BJ (cell line): ENCODE measurements at regions not wholly inside any gene's neighbourhood (a gene's known extent, or its start where the extent isn't known, plus 50 kb on each side); places are given as distances from the start of the nearest gene placed in this dataset.

Experiments
- CTCF ChIA-PET: fragments of 350-600 bp; formaldehyde crosslinking; extraction: SDS; loops from one replicate; lab custom pipeline; 2021; ENCODE audit warnings: antibody characterized with exemption, inconsistent platforms; lab: Yijun Ruan, JAX
- POLR2A ChIA-PET: fragments of 300-600 bp; sonication (Branson Sonifier 250); formaldehyde crosslinking; extraction: SDS; loops from one replicate; lab custom pipeline; 2021; ENCODE audit warnings: antibody characterized with exemption; lab: Charles Lee
- DNase-seq: peaks from one replicate; pipeline ENCODE4 v3.0.0-alpha.2; 2011; ENCODE audit warnings: low read depth
- H3K27me3 ChIP-seq: 2 replicates; pipeline ENCODE4 v1.6.0; 2011; ENCODE audit warnings: low read length; ENCODE audit not compliant: control insufficient read depth, insufficient read depth
- H3K36me3 ChIP-seq: 2 replicates; pipeline ENCODE4 v1.5.1; 2011; ENCODE audit warnings: low read length; ENCODE audit not compliant: control insufficient read depth, insufficient read depth
- H3K4me3 ChIP-seq: 2 replicates; pipeline ENCODE4 v1.5.1; 2011; ENCODE audit warnings: low read depth, mild to moderate bottlenecking, control low read depth, low read length
- CTCF ChIP-seq: IDR thresholded peaks from 2 replicates; pipeline ENCODE4 v1.5.1; 2011; ENCODE audit warnings: low read depth, mild to moderate bottlenecking, control low read depth, inconsistent platforms, low read length, moderate library complexity; ENCODE audit not compliant: insufficient read depth

DNA sequence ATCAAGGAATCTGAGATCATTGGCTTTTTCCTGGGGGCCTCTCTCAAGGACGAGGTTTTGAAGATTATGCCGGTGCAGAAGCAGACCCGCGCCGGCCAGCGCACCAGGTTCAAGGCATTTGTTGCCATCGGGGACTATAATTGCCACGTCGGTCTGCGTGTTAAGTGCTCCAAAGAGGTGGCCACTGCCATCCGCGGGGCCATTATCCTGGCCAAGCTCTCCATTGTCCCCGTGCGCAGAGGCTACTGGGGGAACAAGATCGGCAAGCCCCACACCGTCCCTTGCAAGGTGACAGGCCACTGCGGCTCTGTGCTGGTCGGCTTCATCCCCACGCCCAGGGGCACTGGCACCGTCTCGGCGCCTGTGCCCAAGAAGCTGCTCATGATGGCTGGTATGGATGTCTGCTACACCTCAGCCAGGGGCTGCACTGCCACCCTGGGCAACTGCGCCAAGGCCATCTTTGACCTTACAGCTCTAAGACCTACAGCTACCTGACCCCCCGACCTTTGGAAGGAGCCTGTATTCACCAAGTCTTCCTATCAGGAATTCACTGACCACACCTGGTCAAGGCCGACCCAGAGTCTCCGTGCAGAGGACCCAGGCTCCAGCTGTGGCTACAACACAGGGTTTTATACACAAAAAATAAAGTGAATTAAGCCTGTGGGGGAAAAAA, 141.8 kb downstream of the SOCS6 start:
- CTCF ChIA-PET = interaction anchor here (1.0 to 1.5 kb wide), 5 partner anchors 9 to 261 kb away, joined by 3 to 4 read pairs (median 3); no protein-coding TSS in a partner anchor
- Histone ChIP-seq H3K27me3 (no peaks in the 10 kb centered on the region), H3K4me3 (no peak overlapping the region), H3K36me3 (no peaks in the 10 kb centered on the region)
- DNase-seq = no peak
- TF ChIP-seq CTCF = no peak
- POLR2A ChIA-PET = no interaction called here

DNA sequence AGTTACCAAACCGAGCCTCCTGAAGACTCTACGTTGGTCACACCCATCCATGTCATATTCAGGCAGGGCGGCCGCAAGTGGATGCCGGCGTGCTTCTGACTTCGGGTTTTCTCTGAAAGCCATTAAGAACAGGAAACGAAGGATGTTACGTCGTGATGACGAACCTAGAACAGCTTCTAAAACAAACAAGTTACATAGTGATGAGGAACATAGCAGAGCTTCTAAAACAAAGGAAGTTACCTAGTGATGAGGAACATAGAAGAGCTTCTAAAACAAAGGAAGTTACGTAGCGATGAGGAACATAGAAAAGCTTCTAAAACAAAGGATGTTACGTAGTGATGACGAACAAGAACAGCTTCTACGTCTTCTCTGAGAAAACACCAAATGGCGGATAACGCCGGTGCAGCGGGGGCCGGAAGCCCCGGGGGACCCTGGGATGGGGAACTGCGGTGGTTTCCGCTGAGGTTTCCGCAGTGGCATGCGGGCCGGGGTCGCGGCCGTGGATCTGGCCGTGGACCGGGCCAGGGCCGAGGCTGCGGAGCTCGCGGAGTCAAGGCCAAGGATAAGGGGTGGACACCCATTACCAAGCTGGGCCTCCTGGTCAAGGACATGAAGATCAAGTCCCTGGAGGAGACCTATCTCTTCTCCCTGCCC, 141.1 kb downstream of the SOCS6 start:
- Histone ChIP-seq H3K27me3 (no peaks in the 10 kb centered on the region), H3K4me3 (no peak overlapping the region), H3K36me3 (no peaks in the 10 kb centered on the region)
- DNase-seq = no peak
- no peak for TF ChIP-seq CTCF
- POLR2A ChIA-PET = no interaction called here
- CTCF ChIA-PET = interaction anchor here (1.0 to 1.5 kb wide), 5 partner anchors 8 to 260 kb away, joined by 3 to 4 read pairs (median 3); no protein-coding TSS in a partner anchor

DNA sequence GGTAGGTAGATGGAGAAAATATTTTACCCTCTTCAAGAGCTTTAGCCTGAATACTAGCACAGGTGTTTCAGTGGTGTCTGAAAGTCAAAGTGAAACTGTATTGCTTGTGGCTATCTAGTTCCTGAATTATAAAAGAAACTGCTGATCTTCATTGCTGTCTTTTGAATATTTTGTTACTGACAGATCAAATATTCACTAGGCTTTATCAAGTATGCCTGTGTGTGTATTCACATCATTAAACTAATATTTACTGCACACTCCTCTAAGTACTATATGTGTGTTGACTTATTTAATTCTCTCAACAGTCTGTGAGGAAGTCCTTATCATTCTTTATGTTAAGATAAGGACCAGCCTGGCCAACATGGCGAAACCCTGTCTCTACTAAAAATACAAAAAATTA, 139.6 kb downstream of the SOCS6 start:
- Histone ChIP-seq H3K4me3 (no peak overlapping the region), H3K36me3 (no peaks in the 10 kb centered on the region), H3K27me3 (no peaks in the 10 kb centered on the region)
- CTCF ChIA-PET = no interaction called here
- POLR2A ChIA-PET = no interaction called here
- no peak for DNase-seq
- no peak for TF ChIP-seq CTCF

DNA sequence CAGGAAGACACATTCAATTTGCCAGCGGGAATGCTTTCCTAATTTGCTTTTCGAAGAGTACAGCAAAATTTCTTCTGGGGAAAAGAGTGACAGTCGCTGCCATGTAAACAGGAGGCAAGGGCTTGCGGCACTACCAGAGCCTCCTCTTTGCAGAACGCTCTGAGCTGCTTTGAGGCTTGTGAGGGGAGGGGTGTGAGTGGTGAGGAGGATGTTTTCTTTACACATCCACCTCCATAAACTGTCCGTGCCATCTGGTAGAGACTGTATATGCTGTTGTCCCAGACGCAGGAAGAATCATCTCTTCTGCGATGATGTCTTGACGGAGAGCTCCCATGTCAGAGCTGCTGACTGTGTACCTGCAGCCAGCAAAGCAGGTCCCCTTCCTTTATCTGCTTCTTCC, 138.0 kb downstream of the SOCS6 start:
- Histone ChIP-seq H3K36me3 (no peaks in the 10 kb centered on the region), H3K4me3 (no peak overlapping the region), H3K27me3 (no peaks in the 10 kb centered on the region)
- POLR2A ChIA-PET = no interaction called here
- TF ChIP-seq CTCF = no peak
- DNase-seq = no peak
- CTCF ChIA-PET = interaction anchor here (1.2 kb wide), 1 partner anchor 232 kb away, joined by 4 read pairs; no protein-coding TSS in a partner anchor

DNA sequence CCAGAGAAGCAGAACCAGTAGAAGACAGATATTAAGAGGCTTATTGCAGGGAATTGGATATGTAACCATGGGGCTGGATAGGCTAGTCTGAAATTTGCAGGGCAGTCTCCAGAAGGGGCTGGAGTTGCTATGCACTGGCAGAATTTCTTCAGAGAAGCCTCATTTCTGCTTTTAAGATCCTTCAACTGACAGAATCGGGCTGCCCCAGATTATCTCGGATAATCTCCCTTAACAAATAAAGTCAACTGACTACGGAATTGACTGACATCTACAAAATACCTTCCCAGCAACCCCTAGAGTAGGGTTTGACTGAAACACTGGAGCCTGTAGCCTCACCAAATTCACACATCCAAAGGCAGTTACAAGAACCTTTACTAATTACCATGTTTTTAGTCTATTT, 136.4 kb downstream of the SOCS6 start:
- no peaks in the 10 kb centered on the region for H3K36me3 ChIP-seq
- CTCF ChIA-PET = no interaction called here
- H3K4me3 ChIP-seq = no peak overlapping the region
- no peak for TF ChIP-seq CTCF
- POLR2A ChIA-PET = no interaction called here
- DNase-seq = no peak
- no peaks in the 10 kb centered on the region for H3K27me3 ChIP-seq
